ENCODE measurements at regions not wholly inside any gene's neighbourhood (a gene's known extent, or its start where the extent isn't known, plus 50 kb on each side); places are given as distances from the start of the nearest gene placed in this dataset.

DNA sequence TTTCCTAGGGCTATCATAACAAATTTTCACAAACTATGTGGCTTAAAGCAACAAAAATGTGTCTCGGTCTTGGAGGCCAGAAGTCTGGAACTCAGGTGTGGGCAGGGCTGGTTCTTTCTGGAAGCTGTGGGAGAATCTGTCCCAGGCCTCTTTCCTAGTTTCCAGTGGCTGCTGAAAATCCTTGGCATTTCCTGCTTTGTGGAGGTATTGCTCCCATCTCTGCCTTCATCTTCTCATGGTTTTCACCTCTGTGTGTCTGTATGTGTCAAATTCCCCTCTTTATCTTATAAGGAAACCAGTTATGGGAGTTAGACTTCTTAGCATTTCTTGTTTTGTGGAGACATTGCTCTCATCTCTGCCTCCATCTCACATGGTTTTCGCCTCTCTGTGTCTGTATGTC, 130.4 kb upstream of the PLET1 start:
- no peaks in the 10 kb centered on the region for H3K36me3 Mint-ChIP-seq
- no peak for ATAC-seq
- no peak overlapping the region for H3K27ac Mint-ChIP-seq

DNA sequence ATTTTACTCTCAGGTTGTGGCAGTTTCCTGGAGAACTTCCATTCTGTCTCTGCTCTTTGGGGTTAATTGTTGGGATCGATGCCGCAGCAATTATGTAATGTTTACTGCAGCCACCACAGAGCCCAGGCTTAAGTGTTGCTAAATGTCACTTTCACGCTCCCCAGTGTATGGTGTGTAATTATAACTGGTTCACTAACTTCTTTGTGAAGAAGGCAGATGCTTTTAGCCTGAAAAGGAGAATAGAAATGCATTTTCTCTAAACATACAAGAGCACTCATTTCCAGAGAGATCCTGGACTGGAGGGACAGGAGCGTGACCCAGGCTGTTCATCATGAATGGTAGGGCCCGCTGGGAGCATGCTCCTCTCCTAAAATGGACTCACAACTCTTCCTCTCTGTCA, 132.2 kb upstream of the PLET1 start:
- H3K36me3 ChIP-seq (ENCODE audit: control insufficient read depth, insufficient read depth, low read length), result no peaks in the 10 kb centered on the region
- H3K4me3 ChIP-seq (ENCODE audit: low read length), result no peak overlapping the region
- ATAC-seq (no peak), DNase-seq (no peak)
- no peak overlapping the region for H3K4me3 Mint-ChIP-seq
- H3K27me3 Mint-ChIP-seq (ENCODE audit: low read depth in 2 of 2), result peaks cover 11 to 16% of the 10 kb centered on the region in 2 donors
- no peak overlapping the region for H3K27ac Mint-ChIP-seq
- intact Hi-C loops (cut with micrococcal nuclease), result no loop called here
- H3K27me3 ChIP-seq (ENCODE audit: control insufficient read depth, insufficient read depth, low read length), result no peaks in the 10 kb centered on the region
- no peaks in the 10 kb centered on the region for H3K9me3 ChIP-seq (ENCODE audit: control insufficient read depth, insufficient read depth, low read length)
- H3K27ac ChIP-seq (ENCODE audit: low read length), result no peak overlapping the region
- TF ChIP-seq, protein P1, sequence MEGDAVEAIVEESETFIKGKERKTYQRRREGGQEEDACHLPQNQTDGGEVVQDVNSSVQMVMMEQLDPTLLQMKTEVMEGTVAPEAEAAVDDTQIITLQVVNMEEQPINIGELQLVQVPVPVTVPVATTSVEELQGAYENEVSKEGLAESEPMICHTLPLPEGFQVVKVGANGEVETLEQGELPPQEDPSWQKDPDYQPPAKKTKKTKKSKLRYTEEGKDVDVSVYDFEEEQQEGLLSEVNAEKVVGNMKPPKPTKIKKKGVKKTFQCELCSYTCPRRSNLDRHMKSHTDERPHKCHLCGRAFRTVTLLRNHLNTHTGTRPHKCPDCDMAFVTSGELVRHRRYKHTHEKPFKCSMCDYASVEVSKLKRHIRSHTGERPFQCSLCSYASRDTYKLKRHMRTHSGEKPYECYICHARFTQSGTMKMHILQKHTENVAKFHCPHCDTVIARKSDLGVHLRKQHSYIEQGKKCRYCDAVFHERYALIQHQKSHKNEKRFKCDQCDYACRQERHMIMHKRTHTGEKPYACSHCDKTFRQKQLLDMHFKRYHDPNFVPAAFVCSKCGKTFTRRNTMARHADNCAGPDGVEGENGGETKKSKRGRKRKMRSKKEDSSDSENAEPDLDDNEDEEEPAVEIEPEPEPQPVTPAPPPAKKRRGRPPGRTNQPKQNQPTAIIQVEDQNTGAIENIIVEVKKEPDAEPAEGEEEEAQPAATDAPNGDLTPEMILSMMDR (IDR thresholded peaks at IDR 0.05), result no peak
- 84% methylated on average over 5 of the region's 5 CpGs for WGBS (ENCODE audit: insufficient coverage)
- H3K9me3 Mint-ChIP-seq, result peaks cover 2 to 3% of the 10 kb centered on the region in 2 donors
- H3K36me3 Mint-ChIP-seq, result no peaks in the 10 kb centered on the region
- no peaks in the 10 kb centered on the region for H3K4me1 Mint-ChIP-seq
- no peaks in the 10 kb centered on the region for H3K4me1 ChIP-seq (ENCODE audit: control insufficient read depth, insufficient read depth, low read length)

More for the DNA sequence above, 130.4 kb upstream of the PLET1 start:
- no peaks in the 10 kb centered on the region for H3K27me3 ChIP-seq (ENCODE audit: control insufficient read depth, insufficient read depth, low read length)
- H3K4me1 ChIP-seq (ENCODE audit: control insufficient read depth, insufficient read depth, low read length), result no peaks in the 10 kb centered on the region
- intact Hi-C loops (cut with micrococcal nuclease), result no loop called here
- no peak overlapping the region for H3K4me3 Mint-ChIP-seq
- no peaks in the 10 kb centered on the region for H3K4me1 Mint-ChIP-seq
- no peaks in the 10 kb centered on the region for H3K36me3 ChIP-seq (ENCODE audit: control insufficient read depth, insufficient read depth, low read length)
- H3K27ac ChIP-seq (ENCODE audit: low read length), result no peak overlapping the region
- TF ChIP-seq, protein P1 (IDR thresholded peaks at IDR 0.05), result no peak
- H3K9me3 ChIP-seq (ENCODE audit: control insufficient read depth, insufficient read depth, low read length), result no peaks in the 10 kb centered on the region
- peaks cover 11 to 17% of the 10 kb centered on the region in 2 donors for H3K27me3 Mint-ChIP-seq (ENCODE audit: low read depth in 2 of 2)
- DNase-seq, result no peak
- no peak overlapping the region for H3K4me3 ChIP-seq (ENCODE audit: low read length)
- H3K9me3 Mint-ChIP-seq, result peaks cover 2 to 3% of the 10 kb centered on the region in 2 donors
- 46% methylated on average over 2 of the region's 2 CpGs for WGBS (ENCODE audit: insufficient coverage)

DNA sequence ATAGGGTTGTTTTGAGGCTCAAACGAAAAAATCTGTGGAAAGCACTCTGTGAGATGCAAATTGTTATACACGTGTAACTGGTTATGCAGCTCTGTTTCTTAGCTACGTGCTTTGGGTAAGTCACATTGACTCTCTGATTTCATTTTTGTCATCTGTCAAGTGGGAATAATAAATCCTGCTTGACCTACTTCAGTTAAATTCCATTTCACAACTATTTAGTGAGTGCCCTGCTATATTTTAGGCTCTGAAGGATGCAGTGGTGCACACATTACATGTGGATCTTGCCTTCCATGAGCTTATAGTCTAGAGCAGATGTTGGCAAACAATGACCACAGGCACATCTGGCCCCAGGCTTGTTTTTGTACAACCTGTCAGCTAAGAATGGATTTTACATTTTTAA, 133.6 kb upstream of the PLET1 start:
- no peak overlapping the region for H3K27ac ChIP-seq (ENCODE audit: low read length)
- TF ChIP-seq, protein P1 (IDR thresholded peaks at IDR 0.05), result no peak
- H3K4me1 ChIP-seq (ENCODE audit: control insufficient read depth, insufficient read depth, low read length), result no peaks in the 10 kb centered on the region
- H3K9me3 ChIP-seq (ENCODE audit: control insufficient read depth, insufficient read depth, low read length), result no peaks in the 10 kb centered on the region
- DNase-seq, result no peak
- no peak for ATAC-seq
- H3K36me3 Mint-ChIP-seq, result no peaks in the 10 kb centered on the region
- H3K27me3 Mint-ChIP-seq (ENCODE audit: low read depth in 2 of 2), result peaks cover under 1 to 14% of the 10 kb centered on the region in 2 donors
- no peak overlapping the region for H3K27ac Mint-ChIP-seq
- intact Hi-C loops (cut with micrococcal nuclease), result no loop called here
- H3K4me3 ChIP-seq (ENCODE audit: low read length), result no peak overlapping the region
- H3K36me3 ChIP-seq (ENCODE audit: control insufficient read depth, insufficient read depth, low read length), result no peaks in the 10 kb centered on the region
- WGBS (ENCODE audit: insufficient coverage), result 56% methylated on average over 3 of the region's 3 CpGs
- H3K4me1 Mint-ChIP-seq, result no peaks in the 10 kb centered on the region
- H3K4me3 Mint-ChIP-seq, result no peak overlapping the region
- no peaks in the 10 kb centered on the region for H3K27me3 ChIP-seq (ENCODE audit: control insufficient read depth, insufficient read depth, low read length)
- no peaks in the 10 kb centered on the region for H3K9me3 Mint-ChIP-seq

GRCh38 chr11:112396076-112396475, 135.4 kb upstream of the PLET1 start:
- DNase-seq, result no peak
- no peak for ATAC-seq
- Mint-ChIP-seq H3K36me3 (no peaks in the 10 kb centered on the region), H3K27ac (no peak overlapping the region), H3K4me1 (no peaks in the 10 kb centered on the region), H3K27me3 (ENCODE audit: low read depth in 2 of 2) (peaks cover 0 to 8% of the 10 kb centered on the region in 2 donors), H3K9me3 (no peaks in the 10 kb centered on the region), H3K4me3 (no peak overlapping the region)
- Histone ChIP-seq H3K9me3 (ENCODE audit: control insufficient read depth, insufficient read depth, low read length) (no peaks in the 10 kb centered on the region), H3K27ac (ENCODE audit: low read length) (no peak overlapping the region), H3K27me3 (ENCODE audit: control insufficient read depth, insufficient read depth, low read length) (no peaks in the 10 kb centered on the region), H3K4me1 (ENCODE audit: control insufficient read depth, insufficient read depth, low read length) (no peaks in the 10 kb centered on the region), H3K36me3 (ENCODE audit: control insufficient read depth, insufficient read depth, low read length) (no peaks in the 10 kb centered on the region), H3K4me3 (ENCODE audit: low read length) (no peak overlapping the region)
- intact Hi-C loops (cut with micrococcal nuclease), result no loop called here
- WGBS (ENCODE audit: insufficient coverage), result 89% methylated on average over 2 of the region's 2 CpGs
- TF ChIP-seq, protein P1 (IDR thresholded peaks at IDR 0.05), result no peak

Measured in natural killer cell (primary cell).